Ishikawa (cell line): ENCODE measurements at regions not wholly inside any gene's neighbourhood (a gene's known extent, or its start where the extent isn't known, plus 50 kb on each side); places are given as distances from the start of the nearest gene placed in this dataset.

ENCODE experiments used
- CEBPB ChIP-seq: IDR thresholded peaks from 2 replicates; pipeline ENCODE4 v1.6.1; 2012
- CREB1 ChIP-seq: IDR thresholded peaks from 2 replicates; pipeline ENCODE4 v1.6.1; 2012; ENCODE audit warnings: low read depth
- EGR1 ChIP-seq: IDR thresholded peaks from 2 replicates; pipeline ENCODE4 v1.6.1; 2012
- EP300 ChIP-seq: IDR thresholded peaks from 2 replicates; pipeline ENCODE4 v1.6.1; 2012; ENCODE audit warnings: borderline replicate concordance
- FOXM1 ChIP-seq: IDR thresholded peaks from 2 replicates; pipeline ENCODE4 v1.6.1; 2012; ENCODE audit warnings: low read depth, borderline replicate concordance
- MAX ChIP-seq: IDR thresholded peaks from 2 replicates; pipeline ENCODE4 v1.6.1; 2012
- NFIC ChIP-seq: IDR thresholded peaks from 2 replicates; pipeline ENCODE4 v1.6.1; 2012
- RAD21 ChIP-seq: IDR thresholded peaks from 2 replicates; pipeline ENCODE4 v1.6.1; 2012; ENCODE audit warnings: low read depth
- REST ChIP-seq: IDR thresholded peaks from 2 replicates; pipeline ENCODE4 v1.6.1; 2012; ENCODE audit warnings: low read depth, mild to moderate bottlenecking
- TAF1 ChIP-seq: IDR thresholded peaks from 2 replicates; pipeline ENCODE4 v1.6.1; 2012; ENCODE audit warnings: low read depth, mild to moderate bottlenecking
- TCF12 ChIP-seq: IDR thresholded peaks from 2 replicates; pipeline ENCODE4 v1.6.1; 2012; ENCODE audit warnings: low read depth
- TEAD4 ChIP-seq: IDR thresholded peaks from 2 replicates; pipeline ENCODE4 v1.6.1; 2012
- USF1 ChIP-seq: IDR thresholded peaks from 2 replicates; pipeline ENCODE4 v1.6.1; 2012
- YY1 ChIP-seq: IDR thresholded peaks from 2 replicates; pipeline ENCODE4 v1.6.1; 2012; ENCODE audit warnings: low read depth
- ZBTB7A ChIP-seq: IDR thresholded peaks from 2 replicates; pipeline ENCODE4 v1.6.1; 2012; ENCODE audit warnings: low read depth

- no peak for TF ChIP-seq CREB1
- no peak for TF ChIP-seq RAD21
- TF ChIP-seq CEBPB, result no peak
- TF ChIP-seq USF1, result no peak
- no peak for TF ChIP-seq TEAD4
- no peak for TF ChIP-seq YY1
- no peak for TF ChIP-seq REST
- TF ChIP-seq TAF1, result no peak
- no peak for TF ChIP-seq EP300
- no peak for TF ChIP-seq MAX
- TF ChIP-seq ZBTB7A, result no peak
- no peak for TF ChIP-seq NFIC
- no peak for TF ChIP-seq EGR1
- no peak for TF ChIP-seq TCF12
- TF ChIP-seq FOXM1, result no peak
Observed at GRCh38 chr5:40397976-40398375, 281.7 kb upstream of the PTGER4 start.

GRCh38 chr5:40397091-40397490 lies 282.6 kb upstream of the PTGER4 start:
- TF ChIP-seq TCF12, result no peak

- TF ChIP-seq RAD21 (no peak), CREB1 (no peak), REST (no peak)
Observed at GRCh38 chr5:40396317-40396716, 283.4 kb upstream of the PTGER4 start.

- TF ChIP-seq MAX, result no peak
- no peak for TF ChIP-seq CEBPB
- no peak for TF ChIP-seq NFIC
- no peak for TF ChIP-seq ZBTB7A
- no peak for TF ChIP-seq TEAD4
- no peak for TF ChIP-seq FOXM1
- TF ChIP-seq USF1, result no peak
- TF ChIP-seq CREB1, result no peak
- TF ChIP-seq TAF1, result no peak
- no peak for TF ChIP-seq REST
- TF ChIP-seq EGR1, result no peak
- no peak for TF ChIP-seq YY1
- no peak for TF ChIP-seq EP300
- TF ChIP-seq RAD21, result no peak
- TF ChIP-seq TCF12, result no peak
Observed at GRCh38 chr5:40395251-40395650, 284.5 kb upstream of the PTGER4 start.

GRCh38 chr5:40394698-40395097 lies 285.0 kb upstream of the PTGER4 start:
- TF ChIP-seq ZBTB7A (no peak), USF1 (no peak), TEAD4 (no peak), MAX (no peak), FOXM1 (no peak), CEBPB (no peak), RAD21 (no peak)
